Cardiac muscle cell (in vitro differentiated cells and primary cell): ENCODE measurements at regions not wholly inside any gene's neighbourhood (a gene's known extent, or its start where the extent isn't known, plus 50 kb on each side); places are given as distances from the start of the nearest gene placed in this dataset.

Experiments
- DNase-seq, 2 donors: peaks; one replicate each; pipeline versions ENCODE4 v3.0.0 to v3.0.0-alpha.2; 2010 to 2017; ENCODE audit warnings: low read depth in 1 of 2, low spot score in 1 of 2
- H3K27ac ChIP-seq: fragments of 200-600 bp; sonication (generic); 2 replicates; pipeline ENCODE4 v1.5.1; 2016
- H3K27me3 ChIP-seq: fragments of 200-600 bp; sonication (generic); 2 replicates; pipeline ENCODE4 v1.6.0; 2016; ENCODE audit warnings: control low read depth
- H3K36me3 ChIP-seq: fragments of 200-600 bp; sonication (generic); 2 replicates; pipeline ENCODE4 v1.5.1; 2016; ENCODE audit warnings: control low read depth
- H3K4me1 ChIP-seq: fragments of 200-600 bp; sonication (generic); 2 replicates; pipeline ENCODE4 v1.8.1; 2017; ENCODE audit warnings: low read depth, mild to moderate bottlenecking, mixed run types
- H3K4me3 ChIP-seq: fragments of 200-600 bp; sonication (generic); 2 replicates; pipeline ENCODE4 v1.5.1; 2016; ENCODE audit warnings: mild to moderate bottlenecking
- H3K9me3 ChIP-seq: fragments of 200-600 bp; sonication (generic); 2 replicates; pipeline ENCODE4 v1.5.1; 2017; ENCODE audit warnings: low read depth, mild to moderate bottlenecking, control low read depth
- TF ChIP-seq, protein P1 (sequence below): IDR thresholded peaks from 2 replicates; pipeline ENCODE4 v1.5.1; 2012; ENCODE audit warnings: low read depth, mild to moderate bottlenecking, low read length

DNA sequence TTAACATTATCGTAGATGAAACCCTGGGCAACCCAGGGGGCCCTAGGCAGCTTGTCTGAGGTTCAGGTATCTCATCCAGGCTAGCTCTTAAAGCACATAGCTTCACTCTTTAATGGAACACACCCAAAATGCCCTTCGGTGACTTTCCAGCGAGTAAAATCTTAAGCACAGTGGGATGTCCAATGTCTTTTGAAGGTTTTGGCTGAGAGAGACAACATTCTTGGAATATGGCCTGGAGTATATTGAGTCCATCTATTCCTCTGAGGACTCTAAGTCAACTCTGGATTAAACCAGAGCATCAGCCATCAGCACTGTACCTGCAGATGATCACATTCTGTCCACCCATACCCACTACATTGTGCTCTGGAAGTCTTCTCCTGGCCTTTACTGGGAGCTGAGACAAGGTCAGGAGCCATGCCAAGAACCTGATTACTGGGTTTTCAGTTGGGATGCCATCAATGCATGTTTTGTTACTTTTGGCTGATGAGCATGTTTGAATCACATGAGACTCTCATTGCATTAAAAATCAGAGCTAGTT is 63.4 kb upstream of the CDH11 start:
- TF ChIP-seq, protein P1, sequence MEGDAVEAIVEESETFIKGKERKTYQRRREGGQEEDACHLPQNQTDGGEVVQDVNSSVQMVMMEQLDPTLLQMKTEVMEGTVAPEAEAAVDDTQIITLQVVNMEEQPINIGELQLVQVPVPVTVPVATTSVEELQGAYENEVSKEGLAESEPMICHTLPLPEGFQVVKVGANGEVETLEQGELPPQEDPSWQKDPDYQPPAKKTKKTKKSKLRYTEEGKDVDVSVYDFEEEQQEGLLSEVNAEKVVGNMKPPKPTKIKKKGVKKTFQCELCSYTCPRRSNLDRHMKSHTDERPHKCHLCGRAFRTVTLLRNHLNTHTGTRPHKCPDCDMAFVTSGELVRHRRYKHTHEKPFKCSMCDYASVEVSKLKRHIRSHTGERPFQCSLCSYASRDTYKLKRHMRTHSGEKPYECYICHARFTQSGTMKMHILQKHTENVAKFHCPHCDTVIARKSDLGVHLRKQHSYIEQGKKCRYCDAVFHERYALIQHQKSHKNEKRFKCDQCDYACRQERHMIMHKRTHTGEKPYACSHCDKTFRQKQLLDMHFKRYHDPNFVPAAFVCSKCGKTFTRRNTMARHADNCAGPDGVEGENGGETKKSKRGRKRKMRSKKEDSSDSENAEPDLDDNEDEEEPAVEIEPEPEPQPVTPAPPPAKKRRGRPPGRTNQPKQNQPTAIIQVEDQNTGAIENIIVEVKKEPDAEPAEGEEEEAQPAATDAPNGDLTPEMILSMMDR: no peak
- no peak for DNase-seq
- no peak overlapping the region for H3K27ac ChIP-seq

GRCh38 chr16:65181071-65181561 is 59.3 kb upstream of the CDH11 start:
- Histone ChIP-seq H3K4me3 (no peak overlapping the region), H3K27me3 (no peaks in the 10 kb centered on the region), H3K27ac (no peak overlapping the region), H3K36me3 (no peaks in the 10 kb centered on the region), H3K9me3 (no peaks in the 10 kb centered on the region), H3K4me1 (no peaks in the 10 kb centered on the region)
- TF ChIP-seq, protein P1: no peak
- DNase-seq: peak in 1 of 2 donors; percentile 14

More for the DNA sequence above, 63.4 kb upstream of the CDH11 start:
- Histone ChIP-seq H3K4me3 (no peak overlapping the region), H3K4me1 (no peaks in the 10 kb centered on the region), H3K27me3 (no peaks in the 10 kb centered on the region), H3K9me3 (no peaks in the 10 kb centered on the region), H3K36me3 (no peaks in the 10 kb centered on the region)

DNA sequence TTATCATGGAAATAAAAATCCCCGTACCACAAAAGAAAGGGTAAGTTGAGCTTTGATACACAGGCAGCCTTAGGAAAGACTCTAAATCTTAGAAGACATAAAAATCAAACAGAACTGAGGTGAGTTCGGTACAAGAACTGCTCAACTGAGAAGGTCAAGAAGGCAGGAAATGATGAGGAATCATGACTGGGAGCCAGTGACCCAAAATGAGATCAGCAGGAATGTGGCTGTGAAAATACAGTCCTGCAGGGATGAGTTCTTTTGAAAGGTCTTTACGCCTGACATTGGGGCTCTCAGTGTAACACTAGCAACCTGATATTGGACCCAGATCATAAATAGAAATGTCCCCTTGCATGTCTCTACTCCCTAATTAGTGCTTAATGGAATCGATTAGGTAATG is 56.3 kb upstream of the CDH11 start:
- no peaks in the 10 kb centered on the region for H3K36me3 ChIP-seq
- H3K27ac ChIP-seq: no peak overlapping the region
- H3K27me3 ChIP-seq: no peaks in the 10 kb centered on the region
- TF ChIP-seq, protein P1: no peak
- no peaks in the 10 kb centered on the region for H3K4me1 ChIP-seq
- H3K9me3 ChIP-seq: no peaks in the 10 kb centered on the region
- DNase-seq: peak in 1 of 2 donors; percentile 13
- no peak overlapping the region for H3K4me3 ChIP-seq

GRCh38 chr16:65176603-65177002 is 54.7 kb upstream of the CDH11 start:
- Histone ChIP-seq H3K9me3 (no peaks in the 10 kb centered on the region), H3K27ac (no peak overlapping the region), H3K27me3 (no peaks in the 10 kb centered on the region), H3K36me3 (no peaks in the 10 kb centered on the region), H3K4me3 (no peak overlapping the region), H3K4me1 (no peaks in the 10 kb centered on the region)
- DNase-seq: peak in 1 of 2 donors; percentile 92
- TF ChIP-seq, protein P1: no peak

GRCh38 chr16:65172356-65172755 is 50.5 kb upstream of the CDH11 start:
- Histone ChIP-seq H3K27me3 (no peaks in the 10 kb centered on the region), H3K27ac (no peak overlapping the region), H3K4me3 (no peak overlapping the region), H3K4me1 (no peaks in the 10 kb centered on the region), H3K36me3 (no peaks in the 10 kb centered on the region), H3K9me3 (no peaks in the 10 kb centered on the region)
- DNase-seq: no peak
- TF ChIP-seq, protein P1: no peak
